ENCODE measurements at regions not wholly inside any gene's neighbourhood (a gene's known extent, or its start where the extent isn't known, plus 50 kb on each side); places are given as distances from the start of the nearest gene placed in this dataset.

GRCh38 chr3:84885199-84885882 lies 73.4 kb upstream of the CADM2 start:
- ATAC-seq (ENCODE audit: low read depth) (no peak), DNase-seq (ENCODE audit: low spot score) (no peak)
- TF ChIP-seq CTCF (IDR thresholded peaks at IDR 0.05; ENCODE audit: poor library complexity, severe bottlenecking) = no peak

GRCh38 chr3:84891851-84892250 lies 66.9 kb upstream of the CADM2 start:
- Histone ChIP-seq H3K27ac (ENCODE audit: poor library complexity, severe bottlenecking) (no peak overlapping the region), H3K27me3 (ENCODE audit: insufficient read depth, poor library complexity, severe bottlenecking) (no peaks in the 10 kb centered on the region), H3K4me1 (ENCODE audit: insufficient read depth, poor library complexity, severe bottlenecking) (no peaks in the 10 kb centered on the region), H3K36me3 (ENCODE audit: low read depth) (no peaks in the 10 kb centered on the region), H3K4me3 (ENCODE audit: severe bottlenecking) (no peak overlapping the region), H3K9me3 (ENCODE audit: severe bottlenecking) (no peaks in the 10 kb centered on the region)
- no peak for DNase-seq (ENCODE audit: low spot score)
- ATAC-seq (ENCODE audit: low read depth) = no peak
- TF ChIP-seq CTCF (IDR thresholded peaks at IDR 0.05; ENCODE audit: poor library complexity, severe bottlenecking) = no peak

More at GRCh38 chr3:84885199-84885882, 73.4 kb upstream of the CADM2 start:
- Histone ChIP-seq H3K9me3 (ENCODE audit: severe bottlenecking) (no peaks in the 10 kb centered on the region), H3K27ac (ENCODE audit: poor library complexity, severe bottlenecking) (no peak overlapping the region), H3K36me3 (ENCODE audit: low read depth) (no peaks in the 10 kb centered on the region), H3K4me1 (ENCODE audit: insufficient read depth, poor library complexity, severe bottlenecking) (no peaks in the 10 kb centered on the region), H3K4me3 (ENCODE audit: severe bottlenecking) (no peak overlapping the region), H3K27me3 (ENCODE audit: insufficient read depth, poor library complexity, severe bottlenecking) (no peaks in the 10 kb centered on the region)

- H3K27ac ChIP-seq (ENCODE audit: poor library complexity, severe bottlenecking) = no peak overlapping the region
- TF ChIP-seq CTCF (IDR thresholded peaks at IDR 0.05; ENCODE audit: poor library complexity, severe bottlenecking) = no peak
- ATAC-seq (ENCODE audit: low read depth) (no peak), DNase-seq (ENCODE audit: low spot score) (no peak)
- no peaks in the 10 kb centered on the region for H3K4me1 ChIP-seq (ENCODE audit: insufficient read depth, poor library complexity, severe bottlenecking)
- H3K27me3 ChIP-seq (ENCODE audit: insufficient read depth, poor library complexity, severe bottlenecking) = no peaks in the 10 kb centered on the region
- H3K9me3 ChIP-seq (ENCODE audit: severe bottlenecking) = no peaks in the 10 kb centered on the region
- no peaks in the 10 kb centered on the region for H3K36me3 ChIP-seq (ENCODE audit: low read depth)
- no peak overlapping the region for H3K4me3 ChIP-seq (ENCODE audit: severe bottlenecking)
These were observed 65.6 kb upstream of the CADM2 start for GRCh38 chr3:84893211-84893610.

GRCh38 chr3:84904212-84904611 lies 54.6 kb upstream of the CADM2 start:
- Histone ChIP-seq H3K27me3 (ENCODE audit: insufficient read depth, poor library complexity, severe bottlenecking) (no peaks in the 10 kb centered on the region), H3K4me1 (ENCODE audit: insufficient read depth, poor library complexity, severe bottlenecking) (no peaks in the 10 kb centered on the region), H3K27ac (ENCODE audit: poor library complexity, severe bottlenecking) (no peak overlapping the region), H3K4me3 (ENCODE audit: severe bottlenecking) (no peak overlapping the region), H3K36me3 (ENCODE audit: low read depth) (no peaks in the 10 kb centered on the region), H3K9me3 (ENCODE audit: severe bottlenecking) (no peaks in the 10 kb centered on the region)
- no peak for DNase-seq (ENCODE audit: low spot score)
- no peak for ATAC-seq (ENCODE audit: low read depth)
- no peak for TF ChIP-seq CTCF (IDR thresholded peaks at IDR 0.05; ENCODE audit: poor library complexity, severe bottlenecking)

GRCh38 chr3:84904816-84905555 lies 53.8 kb upstream of the CADM2 start:
- H3K27ac ChIP-seq (ENCODE audit: poor library complexity, severe bottlenecking) = no peak overlapping the region
- no peak overlapping the region for H3K4me3 ChIP-seq (ENCODE audit: severe bottlenecking)
- no peaks in the 10 kb centered on the region for H3K36me3 ChIP-seq (ENCODE audit: low read depth)
- DNase-seq (ENCODE audit: low spot score) (no peak), ATAC-seq (ENCODE audit: low read depth) (no peak)
- no peaks in the 10 kb centered on the region for H3K27me3 ChIP-seq (ENCODE audit: insufficient read depth, poor library complexity, severe bottlenecking)
- H3K4me1 ChIP-seq (ENCODE audit: insufficient read depth, poor library complexity, severe bottlenecking) = no peaks in the 10 kb centered on the region
- TF ChIP-seq CTCF (IDR thresholded peaks at IDR 0.05; ENCODE audit: poor library complexity, severe bottlenecking) = no peak
- H3K9me3 ChIP-seq (ENCODE audit: severe bottlenecking) = no peaks in the 10 kb centered on the region

Data from RWPE2 (cell line).